B cell (primary cell): ENCODE measurements at regions not wholly inside any gene's neighbourhood (a gene's known extent, or its start where the extent isn't known, plus 50 kb on each side); places are given as distances from the start of the nearest gene placed in this dataset.

Experiments
- ATAC-seq: fragments of 200-7000 bp; cut with Tn5 transposase; one replicate; pipeline ENCODE4 v1.10.0; 2021; ENCODE audit warnings: low read depth, mild to moderate bottlenecking, moderate number of reproducible peaks, moderate library complexity
- CTCF ChIA-PET: fragments of 350-600 bp; sonication (Branson Sonifier 250); formaldehyde crosslinking; loops from one replicate; lab custom pipeline; 2021; ENCODE audit warnings: antibody characterized with exemption, inconsistent platforms; lab: Charles Lee
- POLR2A ChIA-PET: fragments of 350-600 bp; sonication (Branson Sonifier 250); formaldehyde crosslinking; loops from one replicate; lab custom pipeline; 2021; ENCODE audit warnings: antibody characterized with exemption; lab: Charles Lee
- DNase-seq: peaks from one replicate; pipeline ENCODE4 v3.0.0; 2013
- H2AFZ ChIP-seq: 2 replicates; pipeline ENCODE4 v1.6.1; 2012; ENCODE audit warnings: mild to moderate bottlenecking, low read depth, low read length; ENCODE audit not compliant: insufficient read depth, poor library complexity, severe bottlenecking
- H3K27ac ChIP-seq, 2 donors: 1 replicate in 1 of 2; 2 replicates in 1 of 2; pipeline ENCODE4 v1.5.1; 2012 to 2013; ENCODE audit warnings: low read length in 2 of 2, mild to moderate bottlenecking in 2 of 2, moderate library complexity in 1 of 2
- H3K27me3 ChIP-seq, 4 experiments: fragments of 200-600 bp in 1 of 4; sonication (generic) in 1 of 4; replicated peaks in 1 of 4; 1 replicate in 2 of 4; 2 replicates in 2 of 4; pipeline versions ENCODE4 v1.6.1 to v1.7.0; 2013 to 2016; ENCODE audit warnings: low read length in 3 of 4, mild to moderate bottlenecking in 2 of 4, mixed read lengths in 1 of 4, moderate library complexity in 1 of 4; ENCODE audit not compliant: insufficient read depth in 4 of 4, control insufficient read depth in 3 of 4; ENCODE audit errors: control extremely low read depth in 1 of 4
- H3K36me3 ChIP-seq, 2 experiments: replicated peaks in 1 of 2; 1 replicate in 1 of 2; 2 replicates in 1 of 2; pipeline versions ENCODE4 v1.6.1 to v1.7.1; 2013; ENCODE audit warnings: low read length in 1 of 2; ENCODE audit not compliant: insufficient read depth in 2 of 2, control insufficient read depth in 1 of 2; ENCODE audit errors: control extremely low read depth in 1 of 2, extremely low read depth in 1 of 2
- H3K4me1 ChIP-seq, 2 donors: fragments of 200-600 bp in 1 of 2; sonication (generic) in 1 of 2; 1 replicate in 1 of 2; 2 replicates in 1 of 2; pipeline versions ENCODE4 v1.5.1 to v1.6.1; 2013 to 2017; ENCODE audit warnings: low read length in 2 of 2; ENCODE audit not compliant: control insufficient read depth in 2 of 2, insufficient read depth in 2 of 2
- H3K4me2 ChIP-seq: replicated peaks from 2 replicates; pipeline ENCODE3; 2012; ENCODE audit warnings: mild to moderate bottlenecking, low read depth, low read length; ENCODE audit not compliant: poor library complexity, severe bottlenecking
- H3K4me3 ChIP-seq, 5 experiments: fragments of 200-600 bp in 1 of 5; sonication (generic) in 1 of 5; 1 replicate in 3 of 5; 2 replicates in 2 of 5; pipeline versions ENCODE4 v1.5.1 to v1.7.0; 2011 to 2016; ENCODE audit warnings: low read length in 4 of 5, mild to moderate bottlenecking in 4 of 5, low read depth in 2 of 5, control low read depth in 1 of 5, moderate library complexity in 1 of 5; ENCODE audit not compliant: insufficient read depth in 1 of 5; ENCODE audit errors: control extremely low read depth in 1 of 5, extremely low read depth in 1 of 5
- H3K79me2 ChIP-seq: fragments of 200-600 bp; sonication (generic); one replicate; pipeline ENCODE4 v1.6.0; 2016; ENCODE audit warnings: low read length; ENCODE audit not compliant: control insufficient read depth, insufficient read depth
- H3K9ac ChIP-seq: fragments of 200-600 bp; sonication (generic); 2 replicates; pipeline ENCODE4 v1.6.1; 2017; ENCODE audit warnings: mild to moderate bottlenecking, low read length, moderate library complexity
- H3K9me3 ChIP-seq, 3 donors: one replicate each; pipeline versions ENCODE4 v1.6.1 to v1.7.1; 2013; ENCODE audit warnings: low read length in 2 of 3; ENCODE audit not compliant: control insufficient read depth in 2 of 3, insufficient read depth in 1 of 3; ENCODE audit errors: control extremely low read depth in 1 of 3
- H4K20me1 ChIP-seq: 2 replicates; pipeline ENCODE4 v1.6.0; 2012; ENCODE audit warnings: mild to moderate bottlenecking, low read length; ENCODE audit not compliant: insufficient read depth, control insufficient read depth, poor library complexity, severe bottlenecking
- H3K27ac Mint-ChIP-seq: one replicate; pipeline ENCODE4 v1.8.0; 2021; ENCODE audit warnings: mixed read lengths
- H3K27me3 Mint-ChIP-seq: one replicate; pipeline ENCODE4 v1.8.0; 2021; ENCODE audit warnings: mixed read lengths
- H3K4me1 Mint-ChIP-seq: one replicate; pipeline ENCODE4 v1.8.0; 2021; ENCODE audit warnings: mixed read lengths
- H3K4me3 Mint-ChIP-seq: one replicate; pipeline ENCODE4 v1.8.0; 2021; ENCODE audit warnings: mixed read lengths
- H3K9me3 Mint-ChIP-seq: one replicate; pipeline ENCODE4 v1.8.0; 2022; ENCODE audit warnings: mixed read lengths; ENCODE audit not compliant: insufficient read depth
- CTCF ChIP-seq: fragments of 200-600 bp; IDR thresholded peaks from one replicate; pipeline ENCODE4 v1.8.0; 2022; ENCODE audit warnings: antibody characterized with exemption, mild to moderate bottlenecking
- EZH2 ChIP-seq: IDR thresholded peaks from 2 replicates; pipeline ENCODE4 v1.6.1; 2012; ENCODE audit warnings: borderline replicate concordance, low read depth, mild to moderate bottlenecking, moderate library complexity, low read length; ENCODE audit not compliant: insufficient read depth, poor library complexity, severe bottlenecking
- WGBS: methylation state at CpG from one replicate; pipeline ENCODE4 v1.1.5; 2013; ENCODE audit warnings: missing lambda C conversion rate; ENCODE audit not compliant: insufficient coverage; 5-methylcytosine and 5-hydroxymethylcytosine counted together
- intact Hi-C: fragments of 100-400 bp; cut with micrococcal nuclease; formaldehyde crosslinking; loops from one replicate; pipeline ENCODE4 v1.10.0; 2022

GRCh38 chr5:114830114-114830513 lies 339.6 kb downstream of the TRIM36 start:
- 51% methylated on average over 2 of the region's 2 CpGs for WGBS
- no peak for ATAC-seq
- ChIA-PET CTCF (no interaction called here), POLR2A (no interaction called here)
- Mint-ChIP-seq H3K4me3 (no peak overlapping the region), H3K9me3 (no peaks in the 10 kb centered on the region), H3K4me1 (peaks cover 10% of the 10 kb centered on the region), H3K27me3 (no peaks in the 10 kb centered on the region), H3K27ac (no peak overlapping the region)
- Histone ChIP-seq H3K27ac (no peak overlapping the region), H2AFZ (no peak overlapping the region), H3K79me2 (no peaks in the 10 kb centered on the region), H3K36me3 (no peaks in the 10 kb centered on the region), H4K20me1 (no peaks in the 10 kb centered on the region), H3K9ac (no peak overlapping the region), H3K4me3 (no peak overlapping the region), H3K9me3 (peaks cover 0 to 11% (median 3%) of the 10 kb centered on the region in 3 donors), H3K4me2 (no peak overlapping the region), H3K4me1 (no peaks in the 10 kb centered on the region), H3K27me3 (no peaks in the 10 kb centered on the region)
- no peak for DNase-seq
- TF ChIP-seq CTCF = no peak
- TF ChIP-seq EZH2 = no peak
- intact Hi-C loops = no loop called here

DNA sequence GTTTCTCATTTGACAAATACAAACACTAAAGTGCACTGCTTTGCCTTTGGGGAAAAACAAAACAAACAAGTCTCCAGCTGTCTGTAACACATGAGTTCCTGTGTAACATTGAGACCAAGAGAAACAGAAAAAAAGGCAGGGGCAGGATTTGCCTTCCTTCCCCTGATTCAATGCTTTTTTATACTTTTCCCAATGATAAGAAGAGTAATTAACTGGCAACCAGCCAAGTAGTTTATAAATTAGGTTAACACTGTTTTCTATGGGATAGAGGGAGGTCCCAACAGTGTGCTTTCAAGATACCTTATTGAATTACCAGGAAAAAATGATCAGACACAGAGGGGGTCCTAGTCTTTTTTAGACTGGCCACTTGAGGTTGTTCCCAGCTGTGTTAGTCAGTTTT lies 346.8 kb downstream of the TRIM36 start:
- ChIA-PET CTCF (no interaction called here), POLR2A (no interaction called here)
- intact Hi-C loops = no loop called here
- ATAC-seq (no peak), DNase-seq (no peak)
- peaks cover 0 to 17% (median 10%) of the 10 kb centered on the region in 3 donors for H3K9me3 ChIP-seq
- H3K27ac Mint-ChIP-seq = no peak overlapping the region
- H3K9ac ChIP-seq = no peak overlapping the region
- no peak overlapping the region for H2AFZ ChIP-seq
- no peaks in the 10 kb centered on the region for H3K4me1 Mint-ChIP-seq
- H3K4me3 ChIP-seq = no peak overlapping the region
- H4K20me1 ChIP-seq = no peaks in the 10 kb centered on the region
- no peak overlapping the region for H3K27ac ChIP-seq
- H3K4me1 ChIP-seq = no peaks in the 10 kb centered on the region
- no peaks in the 10 kb centered on the region for H3K79me2 ChIP-seq
- no peaks in the 10 kb centered on the region for H3K36me3 ChIP-seq
- TF ChIP-seq EZH2 = no peak
- no peaks in the 10 kb centered on the region for H3K27me3 ChIP-seq
- H3K27me3 Mint-ChIP-seq = peaks cover 2% of the 10 kb centered on the region
- no peaks in the 10 kb centered on the region for H3K9me3 Mint-ChIP-seq
- H3K4me3 Mint-ChIP-seq = no peak overlapping the region
- H3K4me2 ChIP-seq = no peak overlapping the region
